ENCODE measurements at regions not wholly inside any gene's neighbourhood (a gene's known extent, or its start where the extent isn't known, plus 50 kb on each side); places are given as distances from the start of the nearest gene placed in this dataset.

- H3K27me3 ChIP-seq = no peaks in the 10 kb centered on the region
- WGBS, 2 donors = 33 to 47% methylated on average over 3 to 4 of the region's 4 CpGs
- peak in 1 of 2 donors; percentile 32 for TF ChIP-seq EP300 (IDR thresholded peaks at IDR 0.05)
- TF ChIP-seq, protein P1, sequence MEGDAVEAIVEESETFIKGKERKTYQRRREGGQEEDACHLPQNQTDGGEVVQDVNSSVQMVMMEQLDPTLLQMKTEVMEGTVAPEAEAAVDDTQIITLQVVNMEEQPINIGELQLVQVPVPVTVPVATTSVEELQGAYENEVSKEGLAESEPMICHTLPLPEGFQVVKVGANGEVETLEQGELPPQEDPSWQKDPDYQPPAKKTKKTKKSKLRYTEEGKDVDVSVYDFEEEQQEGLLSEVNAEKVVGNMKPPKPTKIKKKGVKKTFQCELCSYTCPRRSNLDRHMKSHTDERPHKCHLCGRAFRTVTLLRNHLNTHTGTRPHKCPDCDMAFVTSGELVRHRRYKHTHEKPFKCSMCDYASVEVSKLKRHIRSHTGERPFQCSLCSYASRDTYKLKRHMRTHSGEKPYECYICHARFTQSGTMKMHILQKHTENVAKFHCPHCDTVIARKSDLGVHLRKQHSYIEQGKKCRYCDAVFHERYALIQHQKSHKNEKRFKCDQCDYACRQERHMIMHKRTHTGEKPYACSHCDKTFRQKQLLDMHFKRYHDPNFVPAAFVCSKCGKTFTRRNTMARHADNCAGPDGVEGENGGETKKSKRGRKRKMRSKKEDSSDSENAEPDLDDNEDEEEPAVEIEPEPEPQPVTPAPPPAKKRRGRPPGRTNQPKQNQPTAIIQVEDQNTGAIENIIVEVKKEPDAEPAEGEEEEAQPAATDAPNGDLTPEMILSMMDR (IDR thresholded peaks at IDR 0.05) = no peak
- H3K4me1 ChIP-seq = peaks cover 0 to 13% (median 0%) of the 10 kb centered on the region in 4 donors
- peak in 1 of 2 donors; percentile 30 for DNase-seq (ENCODE audit: low spot score in 2 of 2)
- H3K36me3 ChIP-seq = no peaks in the 10 kb centered on the region
- no peaks in the 10 kb centered on the region for H3K9me3 ChIP-seq
- H3K27ac ChIP-seq = peak overlapping the region in 1 of 4 donors; percentile 13
- H3K4me3 ChIP-seq = no peak overlapping the region
Observed at GRCh38 chr5:87020099-87020934, 247.4 kb upstream of the RASA1 start.

DNA sequence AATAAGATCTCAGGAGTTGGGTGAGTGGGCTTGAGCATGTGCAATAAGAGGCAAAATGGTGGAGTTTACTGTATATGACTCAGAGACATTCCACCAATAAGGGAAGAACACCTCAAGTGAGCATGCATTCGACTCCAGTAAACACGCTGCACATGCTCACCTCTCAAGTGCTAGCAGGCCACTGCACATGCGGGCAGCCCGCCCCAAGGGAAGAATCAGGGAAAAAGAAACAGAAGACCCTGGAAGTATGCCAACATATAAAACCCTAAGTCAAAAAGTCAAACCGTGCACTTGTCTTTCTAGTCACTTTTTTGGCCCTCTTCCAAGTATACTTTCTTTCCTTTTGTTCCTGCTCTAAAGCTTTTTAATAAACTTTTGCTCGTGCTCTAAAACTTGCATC is 245.3 kb upstream of the RASA1 start:
- no peaks in the 10 kb centered on the region for H3K27me3 ChIP-seq
- peaks cover 0 to 13% (median 0%) of the 10 kb centered on the region in 4 donors for H3K4me1 ChIP-seq
- TF ChIP-seq POLR2A (IDR thresholded peaks at IDR 0.05) = no peak
- no peak for TF ChIP-seq EP300 (IDR thresholded peaks at IDR 0.05)
- TF ChIP-seq, protein P1 (IDR thresholded peaks at IDR 0.05) = no peak
- H3K4me3 ChIP-seq = no peak overlapping the region
- H3K9me3 ChIP-seq = no peaks in the 10 kb centered on the region
- H3K36me3 ChIP-seq = no peaks in the 10 kb centered on the region
- 50 to 55% methylated on average over 6 of the region's 6 CpGs for WGBS, 2 donors
- DNase-seq (ENCODE audit: low spot score in 2 of 2) = no peak
- no peak overlapping the region for H3K27ac ChIP-seq

GRCh38 chr5:87027570-87027969 is 240.1 kb upstream of the RASA1 start:
- 80 to 82% methylated on average over 1 of the region's 1 CpG for whole genome bisulfite sequencing, 2 donors
- Histone ChIP-seq H3K27ac (no peak overlapping the region), H3K27me3 (no peaks in the 10 kb centered on the region), H3K4me1 (no peaks in the 10 kb centered on the region), H3K36me3 (no peaks in the 10 kb centered on the region), H3K4me3 (no peak overlapping the region), H3K9me3 (no peaks in the 10 kb centered on the region)
- TF ChIP-seq, protein P1 (IDR thresholded peaks at IDR 0.05) = no peak
- no peak for TF ChIP-seq POLR2A (IDR thresholded peaks at IDR 0.05)
- DNase-seq (ENCODE audit: low spot score in 2 of 2) = no peak

DNA sequence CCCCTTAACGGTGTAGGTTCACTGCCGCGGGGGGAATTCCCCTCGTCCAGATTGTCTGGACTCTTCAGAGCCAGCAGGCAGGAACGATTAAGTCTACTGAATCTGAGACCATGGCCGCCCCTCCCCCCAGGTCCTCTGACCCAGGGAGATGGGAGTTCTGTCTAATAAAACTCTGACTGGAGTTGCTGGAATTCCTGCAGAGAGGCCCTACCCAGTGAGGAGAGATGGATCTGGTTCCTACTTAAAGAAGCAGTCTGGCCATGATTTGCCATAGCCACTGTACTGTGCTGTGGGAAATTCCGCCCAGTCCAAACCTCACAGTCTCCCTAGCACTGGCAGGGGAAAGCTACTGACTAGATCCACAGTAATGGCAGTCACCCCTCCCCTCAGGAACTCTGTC is 237.7 kb upstream of the RASA1 start:
- no peaks in the 10 kb centered on the region for H3K9me3 ChIP-seq
- no peaks in the 10 kb centered on the region for H3K4me1 ChIP-seq
- no peak overlapping the region for H3K27ac ChIP-seq
- DNase-seq (ENCODE audit: low spot score in 2 of 2) = no peak
- no peaks in the 10 kb centered on the region for H3K36me3 ChIP-seq
- H3K27me3 ChIP-seq = no peaks in the 10 kb centered on the region
- no peak overlapping the region for H3K4me3 ChIP-seq
- TF ChIP-seq POLR2A (IDR thresholded peaks at IDR 0.05) (no peak), EP300 (IDR thresholded peaks at IDR 0.05) (no peak)
- TF ChIP-seq, protein P1 (IDR thresholded peaks at IDR 0.05) = no peak
- 82 to 85% methylated on average over 6 to 7 of the region's 7 CpGs for WGBS, 2 donors

DNA sequence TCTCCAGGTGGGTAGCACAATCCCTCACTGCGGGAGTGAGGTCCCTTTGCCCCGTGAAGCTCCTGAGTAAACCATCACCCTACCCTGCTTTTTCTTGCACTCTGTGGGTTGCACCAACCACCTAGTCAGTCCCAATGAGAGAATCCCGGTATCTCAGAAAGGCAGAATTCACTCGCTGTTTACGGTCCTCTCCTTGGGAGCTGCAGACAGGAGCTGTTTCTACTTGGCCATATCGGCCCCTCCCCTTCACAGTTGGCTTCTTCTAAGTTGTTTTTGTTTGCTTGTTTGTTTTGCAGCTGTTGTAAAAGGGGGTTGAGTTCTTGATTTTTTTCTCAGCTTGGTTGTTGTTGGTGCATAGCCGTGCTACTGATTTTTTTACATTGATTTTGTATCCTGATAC is 237.0 kb upstream of the RASA1 start:
- H3K36me3 ChIP-seq = no peaks in the 10 kb centered on the region
- no peaks in the 10 kb centered on the region for H3K27me3 ChIP-seq
- no peak overlapping the region for H3K27ac ChIP-seq
- H3K9me3 ChIP-seq = no peaks in the 10 kb centered on the region
- no peaks in the 10 kb centered on the region for H3K4me1 ChIP-seq
- TF ChIP-seq, protein P1 (IDR thresholded peaks at IDR 0.05) = no peak
- TF ChIP-seq POLR2A (IDR thresholded peaks at IDR 0.05) (no peak), EP300 (IDR thresholded peaks at IDR 0.05) (no peak)
- no peak overlapping the region for H3K4me3 ChIP-seq
- no peak for DNase-seq (ENCODE audit: low spot score in 2 of 2)
- WGBS, 2 donors = 74 to 85% methylated on average over 7 of the region's 7 CpGs
